A673 (cell line): ENCODE measurements at regions not wholly inside any gene's neighbourhood (a gene's known extent, or its start where the extent isn't known, plus 50 kb on each side); places are given as distances from the start of the nearest gene placed in this dataset.

ENCODE experiments used
- BruUV-seq: library from RNA; stranded (reverse); fragments of 400-500 nt; replicated peaks from 2 replicates; lab custom pipeline; 2021; lab: Mats Ljungman, UMichigan
- CTCF ChIA-PET: fragments of 300-600 bp; sonication (Branson Sonifier 250); formaldehyde crosslinking; loops from one replicate; lab custom pipeline; 2022; ENCODE audit warnings: antibody characterized with exemption; lab: Charles Lee
- POLR2A ChIA-PET: fragments of 300-600 bp; sonication (Branson Sonifier 250); formaldehyde crosslinking; loops from one replicate; lab custom pipeline; 2022; ENCODE audit warnings: antibody characterized with exemption; ENCODE audit not compliant: low non-redundant PET; lab: Charles Lee
- DNase-seq: peaks from one replicate; pipeline ENCODE4 v3.0.0-alpha.2; 2015; ENCODE audit warnings: low spot score
- H3K27ac ChIP-seq: fragments of 200-600 bp; sonication (generic); 2 replicates; pipeline ENCODE4 v1.5.1; 2016; ENCODE audit warnings: mixed run types, low read depth, mild to moderate bottlenecking, mixed read lengths, antibody characterized with exemption, low read length; ENCODE audit not compliant: poor library complexity, severe bottlenecking
- H3K27me3 ChIP-seq: fragments of 200-600 bp; sonication (generic); replicated peaks from 2 replicates; pipeline ENCODE4 v1.6.1; 2017; ENCODE audit warnings: mixed run types, low read depth, mild to moderate bottlenecking, mixed read lengths, antibody characterized with exemption, low read length; ENCODE audit not compliant: insufficient read depth, poor library complexity
- H3K36me3 ChIP-seq: fragments of 200-600 bp; sonication (generic); 2 replicates; pipeline ENCODE4 v1.6.1; 2016; ENCODE audit warnings: mixed run types, mild to moderate bottlenecking, mixed read lengths, antibody characterized with exemption, low read length; ENCODE audit not compliant: insufficient read depth, poor library complexity, severe bottlenecking
- H3K4me1 ChIP-seq: fragments of 200-600 bp; sonication (generic); 2 replicates; pipeline ENCODE4 v1.6.1; 2017; ENCODE audit warnings: mixed run types, mild to moderate bottlenecking, mixed read lengths, antibody characterized with exemption, low read length; ENCODE audit not compliant: insufficient read depth, poor library complexity, severe bottlenecking
- H3K4me3 ChIP-seq: fragments of 200-600 bp; sonication (generic); 2 replicates; pipeline ENCODE4 v1.5.1; 2016; ENCODE audit warnings: low read depth, mixed run types, mild to moderate bottlenecking, mixed read lengths, low read length; ENCODE audit not compliant: poor library complexity, severe bottlenecking
- H3K9me3 ChIP-seq: fragments of 200-600 bp; sonication (generic); 2 replicates; pipeline ENCODE4 v1.6.1; 2016; ENCODE audit warnings: mixed run types, low read depth, mild to moderate bottlenecking, mixed read lengths, antibody characterized with exemption, low read length; ENCODE audit not compliant: poor library complexity, severe bottlenecking
- EZH2 ChIP-seq: fragments of 200-600 bp; sonication (generic); IDR thresholded peaks from 2 replicates; pipeline ENCODE4 v1.6.1; 2017; ENCODE audit warnings: borderline replicate concordance, low read depth, mild to moderate bottlenecking, mixed read lengths, antibody characterized with exemption, low read length; ENCODE audit not compliant: poor library complexity, severe bottlenecking
- intact Hi-C: fragments of 100-400 bp; cut with micrococcal nuclease; formaldehyde crosslinking; loops from one replicate; pipeline ENCODE4 v1.10.0; 2022; ENCODE audit not compliant: unreplicated experiment
- TF ChIP-seq, protein P1 (sequence below): fragments of 300-800, 200-600 bp; sonication (generic); conservative IDR thresholded peaks from 2 replicates; pipeline ENCODE4 v1.5.1; 2017; ENCODE audit warnings: low read depth, mild to moderate bottlenecking, antibody characterized with exemption, low read length, moderate library complexity, mixed read lengths

- DNase-seq: no peak
- Histone ChIP-seq H3K4me1 (no peaks in the 10 kb centered on the region), H3K27ac (no peak overlapping the region), H3K9me3 (no peaks in the 10 kb centered on the region), H3K27me3 (no peaks in the 10 kb centered on the region), H3K4me3 (no peak overlapping the region), H3K36me3 (no peaks in the 10 kb centered on the region)
- CTCF ChIA-PET: no interaction called here
- POLR2A ChIA-PET: no interaction called here
- no TSS peak for BruUV-seq
- TF ChIP-seq, protein P1, sequence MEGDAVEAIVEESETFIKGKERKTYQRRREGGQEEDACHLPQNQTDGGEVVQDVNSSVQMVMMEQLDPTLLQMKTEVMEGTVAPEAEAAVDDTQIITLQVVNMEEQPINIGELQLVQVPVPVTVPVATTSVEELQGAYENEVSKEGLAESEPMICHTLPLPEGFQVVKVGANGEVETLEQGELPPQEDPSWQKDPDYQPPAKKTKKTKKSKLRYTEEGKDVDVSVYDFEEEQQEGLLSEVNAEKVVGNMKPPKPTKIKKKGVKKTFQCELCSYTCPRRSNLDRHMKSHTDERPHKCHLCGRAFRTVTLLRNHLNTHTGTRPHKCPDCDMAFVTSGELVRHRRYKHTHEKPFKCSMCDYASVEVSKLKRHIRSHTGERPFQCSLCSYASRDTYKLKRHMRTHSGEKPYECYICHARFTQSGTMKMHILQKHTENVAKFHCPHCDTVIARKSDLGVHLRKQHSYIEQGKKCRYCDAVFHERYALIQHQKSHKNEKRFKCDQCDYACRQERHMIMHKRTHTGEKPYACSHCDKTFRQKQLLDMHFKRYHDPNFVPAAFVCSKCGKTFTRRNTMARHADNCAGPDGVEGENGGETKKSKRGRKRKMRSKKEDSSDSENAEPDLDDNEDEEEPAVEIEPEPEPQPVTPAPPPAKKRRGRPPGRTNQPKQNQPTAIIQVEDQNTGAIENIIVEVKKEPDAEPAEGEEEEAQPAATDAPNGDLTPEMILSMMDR: no peak
- no peak for TF ChIP-seq EZH2
- intact Hi-C loops: no loop called here
Observed at GRCh38 chr12:58592475-58593207, 327.7 kb downstream of the LRIG3 start.

DNA sequence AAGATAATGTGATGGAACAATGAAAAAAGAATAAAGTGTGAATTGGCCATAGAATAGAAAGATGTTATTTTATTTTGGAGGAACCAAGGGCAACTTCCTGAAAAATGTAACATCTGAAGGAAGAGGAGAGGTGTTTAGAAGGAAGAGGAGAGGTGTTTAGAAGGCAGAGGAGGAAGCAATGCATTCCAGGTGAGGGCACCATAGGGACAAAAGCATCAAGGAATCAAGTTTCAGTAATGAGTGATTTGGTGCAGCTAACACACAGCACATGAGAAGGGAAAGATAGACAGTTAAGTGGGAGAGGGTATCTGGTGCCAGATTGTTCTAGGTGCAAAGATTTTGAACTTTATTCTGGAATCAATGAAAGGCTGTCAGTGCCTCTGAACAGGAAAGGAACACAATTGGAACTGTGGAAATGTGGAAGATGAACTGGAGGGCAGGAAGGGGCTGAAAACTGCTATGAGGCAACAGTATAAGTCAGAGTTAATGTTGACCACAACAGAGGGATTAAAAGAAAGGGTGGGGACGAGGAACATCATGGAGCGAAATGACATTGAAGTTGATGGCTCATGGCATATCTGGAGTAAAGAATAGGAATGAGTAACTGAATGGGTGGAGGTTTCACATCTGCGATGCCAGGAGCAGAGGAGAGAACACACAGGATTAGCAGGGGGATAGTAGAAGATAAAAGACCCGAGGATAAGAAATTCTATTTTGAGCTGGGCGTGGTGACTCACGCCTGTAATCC, 326.6 kb downstream of the LRIG3 start:
- POLR2A ChIA-PET: no interaction called here
- TF ChIP-seq, protein P1: no peak
- TF ChIP-seq EZH2: no peak
- intact Hi-C loops: no loop called here
- no peak for DNase-seq
- H3K9me3 ChIP-seq: no peaks in the 10 kb centered on the region
- CTCF ChIA-PET: no interaction called here
- no peak overlapping the region for H3K4me3 ChIP-seq
- no TSS peak for BruUV-seq
- H3K27me3 ChIP-seq: no peaks in the 10 kb centered on the region
- no peaks in the 10 kb centered on the region for H3K4me1 ChIP-seq
- no peak overlapping the region for H3K27ac ChIP-seq
- H3K36me3 ChIP-seq: no peaks in the 10 kb centered on the region

GRCh38 chr12:58596381-58596780, 323.9 kb downstream of the LRIG3 start:
- Histone ChIP-seq H3K4me3 (no peak overlapping the region), H3K9me3 (no peaks in the 10 kb centered on the region), H3K4me1 (no peaks in the 10 kb centered on the region), H3K27ac (no peak overlapping the region), H3K27me3 (no peaks in the 10 kb centered on the region), H3K36me3 (no peaks in the 10 kb centered on the region)
- intact Hi-C loops: no loop called here
- ChIA-PET CTCF (no interaction called here), POLR2A (no interaction called here)
- no TSS peak for BruUV-seq
- no peak for DNase-seq
- TF ChIP-seq EZH2: no peak
- TF ChIP-seq, protein P1: no peak
